GM23338 (cell line): ENCODE measurements at regions not wholly inside any gene's neighbourhood (a gene's known extent, or its start where the extent isn't known, plus 50 kb on each side); places are given as distances from the start of the nearest gene placed in this dataset.

Experiments used
- ATAC-seq: fragments of 200-7000 bp; cut with Tn5 transposase; 3 replicates; pipeline ENCODE4 v1.9.1; 2020
- DNase-seq: peaks from one replicate; pipeline ENCODE4 v3.0.0-alpha.2; 2015; ENCODE audit warnings: low spot score
- H2AFZ ChIP-seq: fragments of 200-600 bp; sonication (generic); 2 replicates; pipeline ENCODE4 v1.8.0; 2016; ENCODE audit warnings: antibody characterized with exemption, mild to moderate bottlenecking, moderate library complexity
- H3F3A ChIP-seq: fragments of 200-600 bp; sonication (generic); replicated peaks from 2 replicates; pipeline ENCODE4 v1.8.0; 2017; ENCODE audit warnings: antibody characterized with exemption, mixed run types, low read depth
- H3K27ac ChIP-seq: fragments of 200-600 bp; sonication (generic); 2 replicates; pipeline ENCODE4 v1.6.1; 2016; ENCODE audit warnings: low read depth
- H3K27me3 ChIP-seq: fragments of 200-600 bp; sonication (generic); 2 replicates; pipeline ENCODE4 v1.8.0; 2016; ENCODE audit warnings: mild to moderate bottlenecking, mixed run types, moderate library complexity; ENCODE audit not compliant: insufficient read depth
- H3K36me3 ChIP-seq: fragments of 200-600 bp; sonication (generic); 2 replicates; pipeline ENCODE4 v1.8.0; 2016; ENCODE audit warnings: mild to moderate bottlenecking; ENCODE audit not compliant: insufficient read depth
- H3K4me1 ChIP-seq: fragments of 200-600 bp; sonication (generic); 2 replicates; pipeline ENCODE4 v1.8.0; 2016; ENCODE audit warnings: mild to moderate bottlenecking, moderate library complexity; ENCODE audit not compliant: insufficient read depth
- H3K4me2 ChIP-seq: fragments of 200-600 bp; sonication (generic); 2 replicates; pipeline ENCODE4 v1.7.1; 2017; ENCODE audit warnings: mixed run types
- H3K4me3 ChIP-seq: fragments of 200-600 bp; sonication (generic); 2 replicates; pipeline ENCODE4 v1.6.1; 2016; ENCODE audit warnings: mixed run types
- H3K79me2 ChIP-seq: fragments of 200-600 bp; sonication (generic); replicated peaks from 2 replicates; pipeline ENCODE4 v1.8.0; 2017; ENCODE audit warnings: mild to moderate bottlenecking; ENCODE audit not compliant: insufficient read depth
- H3K9me2 ChIP-seq: fragments of 200-600 bp; sonication (generic); 2 replicates; pipeline ENCODE4 v1.8.0; 2017; ENCODE audit not compliant: insufficient read depth
- H4K20me1 ChIP-seq: fragments of 200-600 bp; sonication (generic); replicated peaks from 2 replicates; pipeline ENCODE4 v1.8.0; 2017; ENCODE audit warnings: mild to moderate bottlenecking; ENCODE audit not compliant: insufficient read depth
- H3K27ac Mint-ChIP-seq: 2 replicates; pipeline ENCODE4 v1.8.0; 2020; ENCODE audit warnings: inconsistent platforms, mild to moderate bottlenecking, moderate library complexity, mixed read lengths
- H3K27me3 Mint-ChIP-seq: 3 replicates; pipeline ENCODE4 v1.8.0; 2022; ENCODE audit warnings: low read depth, mild to moderate bottlenecking, moderate library complexity, mixed read lengths, inconsistent platforms; ENCODE audit not compliant: insufficient read depth, poor library complexity
- H3K36me3 Mint-ChIP-seq: 3 replicates; pipeline ENCODE4 v1.8.0; 2021; ENCODE audit warnings: low read depth, mild to moderate bottlenecking, inconsistent platforms, moderate library complexity, mixed read lengths
- H3K4me1 Mint-ChIP-seq: 3 replicates; pipeline ENCODE4 v1.8.0; 2020; ENCODE audit warnings: mild to moderate bottlenecking, inconsistent platforms, mixed read lengths
- H3K4me3 Mint-ChIP-seq: 3 replicates; pipeline ENCODE4 v1.8.0; 2021; ENCODE audit warnings: moderate library complexity, mild to moderate bottlenecking, inconsistent platforms, mixed read lengths
- H3K9me3 Mint-ChIP-seq: 3 replicates; pipeline ENCODE4 v1.8.0; 2020; ENCODE audit warnings: moderate library complexity, mild to moderate bottlenecking, inconsistent platforms, mixed read lengths
- CREB1 ChIP-seq: fragments of 250-450 bp; sonication (Bioruptor Pico); IDR thresholded peaks from 2 replicates; pipeline ENCODE4 v1.5.0; 2020; ENCODE audit warnings: low read depth, mild to moderate bottlenecking, moderate library complexity
- CTCF ChIP-seq, 2 experiments: fragments of 200-600 bp in 1 of 2; sonication (generic) in 1 of 2; conservative IDR thresholded peaks; 2 replicates each; pipeline versions ENCODE4 v1.5.1 to v1.6.1; 2016 to 2017; ENCODE audit warnings: antibody characterized with exemption in 2 of 2, low read depth in 2 of 2, mild to moderate bottlenecking in 2 of 2, moderate library complexity in 1 of 2
- EZH2 ChIP-seq: fragments of 200-600 bp; sonication (generic); IDR thresholded peaks from one replicate; pipeline ENCODE4 v1.8.0; 2017; ENCODE audit warnings: antibody characterized with exemption, mild to moderate bottlenecking, low read depth; ENCODE audit not compliant: unreplicated experiment
- EZH2phosphoT487 ChIP-seq: fragments of 200-600 bp; sonication (generic); IDR thresholded peaks from one replicate; pipeline ENCODE4 v1.8.1; 2018; ENCODE audit warnings: antibody characterized with exemption; ENCODE audit not compliant: unreplicated experiment
- JUNB ChIP-seq: IDR thresholded peaks from one replicate; pipeline ENCODE4 v1.6.1; 2016; ENCODE audit warnings: antibody characterized with exemption; ENCODE audit not compliant: unreplicated experiment
- ZNF114 ChIP-seq: fragments of 250-450 bp; sonication (Bioruptor Pico); IDR thresholded peaks from 2 replicates; pipeline ENCODE4 v1.5.0; 2020; ENCODE audit warnings: mild to moderate bottlenecking, moderate library complexity
- ZNF331 ChIP-seq: fragments of 250-450 bp; sonication (Bioruptor Pico); IDR thresholded peaks from 2 replicates; pipeline ENCODE4 v1.5.0; 2020; ENCODE audit warnings: low read depth, mild to moderate bottlenecking, moderate library complexity
- TF ChIP-seq, protein P1 (sequence below): fragments of 250-450 bp; sonication (Bioruptor Pico); IDR thresholded peaks from 2 replicates; pipeline ENCODE4 v1.5.0; 2020; ENCODE audit warnings: mild to moderate bottlenecking, moderate library complexity

DNA sequence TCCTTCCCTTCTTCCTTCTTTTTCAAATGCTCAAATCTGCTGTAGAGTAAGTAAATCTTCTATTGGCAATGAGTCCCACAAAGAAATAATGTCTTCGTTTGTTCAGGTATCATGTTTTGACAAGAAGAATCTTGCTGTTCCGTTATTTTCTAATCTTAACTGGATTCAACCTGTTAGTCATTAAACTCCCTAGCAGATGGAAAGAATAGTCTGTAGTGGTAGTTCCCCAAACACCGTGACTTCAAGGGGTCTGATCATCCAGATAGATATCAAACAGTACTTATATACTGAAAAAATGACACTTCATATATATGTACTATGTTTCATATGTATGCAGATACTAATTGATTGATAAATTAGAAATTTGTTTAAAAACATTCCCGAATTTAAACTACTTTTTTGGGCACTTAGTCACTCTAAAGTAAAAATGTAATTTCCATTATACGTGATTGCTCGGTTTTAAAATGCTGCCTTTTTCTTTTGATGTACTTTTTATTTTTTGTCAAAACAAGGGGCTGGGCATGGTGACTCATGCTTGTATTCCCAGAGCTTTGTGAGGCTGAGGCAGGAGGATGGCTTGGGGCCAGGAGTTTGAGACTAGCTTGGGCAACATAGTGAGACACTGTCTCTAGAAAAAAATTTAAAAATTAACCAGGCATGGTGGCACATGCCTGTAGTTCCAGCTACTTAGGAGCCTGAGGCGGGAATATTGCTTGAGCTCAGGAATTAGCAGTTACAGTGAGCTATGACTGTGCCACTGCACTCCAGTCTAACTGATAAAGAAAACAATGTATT lies 335.7 kb upstream of the SNX7 start:
- Mint-ChIP-seq H3K4me1 (peaks cover 15% of the 10 kb centered on the region), H3K9me3 (no peaks in the 10 kb centered on the region), H3K36me3 (no peaks in the 10 kb centered on the region), H3K4me3 (no peak overlapping the region), H3K27ac (no peak overlapping the region), H3K27me3 (no peaks in the 10 kb centered on the region)
- H2AFZ ChIP-seq = no peak overlapping the region
- H3F3A ChIP-seq = no peaks in the 10 kb centered on the region
- H3K27ac ChIP-seq = no peak overlapping the region
- no peak overlapping the region for H3K4me2 ChIP-seq
- no peaks in the 10 kb centered on the region for H3K9me2 ChIP-seq
- ATAC-seq = no peak
- H3K4me1 ChIP-seq = peaks cover 4% of the 10 kb centered on the region; the same call in 1 of the 2 replicates
- no peak overlapping the region for H3K4me3 ChIP-seq
- TF ChIP-seq CTCF (conservative IDR thresholded peaks at IDR 0.05; ENCODE audit: low read depth in 2 of 2) (no peak), ZNF114 (no peak), EZH2 (no peak), CREB1 (CRISPR knock-in tag) (no peak), EZH2phosphoT487 (no peak), JUNB (no peak), ZNF331 (no peak)
- TF ChIP-seq, protein P1, sequence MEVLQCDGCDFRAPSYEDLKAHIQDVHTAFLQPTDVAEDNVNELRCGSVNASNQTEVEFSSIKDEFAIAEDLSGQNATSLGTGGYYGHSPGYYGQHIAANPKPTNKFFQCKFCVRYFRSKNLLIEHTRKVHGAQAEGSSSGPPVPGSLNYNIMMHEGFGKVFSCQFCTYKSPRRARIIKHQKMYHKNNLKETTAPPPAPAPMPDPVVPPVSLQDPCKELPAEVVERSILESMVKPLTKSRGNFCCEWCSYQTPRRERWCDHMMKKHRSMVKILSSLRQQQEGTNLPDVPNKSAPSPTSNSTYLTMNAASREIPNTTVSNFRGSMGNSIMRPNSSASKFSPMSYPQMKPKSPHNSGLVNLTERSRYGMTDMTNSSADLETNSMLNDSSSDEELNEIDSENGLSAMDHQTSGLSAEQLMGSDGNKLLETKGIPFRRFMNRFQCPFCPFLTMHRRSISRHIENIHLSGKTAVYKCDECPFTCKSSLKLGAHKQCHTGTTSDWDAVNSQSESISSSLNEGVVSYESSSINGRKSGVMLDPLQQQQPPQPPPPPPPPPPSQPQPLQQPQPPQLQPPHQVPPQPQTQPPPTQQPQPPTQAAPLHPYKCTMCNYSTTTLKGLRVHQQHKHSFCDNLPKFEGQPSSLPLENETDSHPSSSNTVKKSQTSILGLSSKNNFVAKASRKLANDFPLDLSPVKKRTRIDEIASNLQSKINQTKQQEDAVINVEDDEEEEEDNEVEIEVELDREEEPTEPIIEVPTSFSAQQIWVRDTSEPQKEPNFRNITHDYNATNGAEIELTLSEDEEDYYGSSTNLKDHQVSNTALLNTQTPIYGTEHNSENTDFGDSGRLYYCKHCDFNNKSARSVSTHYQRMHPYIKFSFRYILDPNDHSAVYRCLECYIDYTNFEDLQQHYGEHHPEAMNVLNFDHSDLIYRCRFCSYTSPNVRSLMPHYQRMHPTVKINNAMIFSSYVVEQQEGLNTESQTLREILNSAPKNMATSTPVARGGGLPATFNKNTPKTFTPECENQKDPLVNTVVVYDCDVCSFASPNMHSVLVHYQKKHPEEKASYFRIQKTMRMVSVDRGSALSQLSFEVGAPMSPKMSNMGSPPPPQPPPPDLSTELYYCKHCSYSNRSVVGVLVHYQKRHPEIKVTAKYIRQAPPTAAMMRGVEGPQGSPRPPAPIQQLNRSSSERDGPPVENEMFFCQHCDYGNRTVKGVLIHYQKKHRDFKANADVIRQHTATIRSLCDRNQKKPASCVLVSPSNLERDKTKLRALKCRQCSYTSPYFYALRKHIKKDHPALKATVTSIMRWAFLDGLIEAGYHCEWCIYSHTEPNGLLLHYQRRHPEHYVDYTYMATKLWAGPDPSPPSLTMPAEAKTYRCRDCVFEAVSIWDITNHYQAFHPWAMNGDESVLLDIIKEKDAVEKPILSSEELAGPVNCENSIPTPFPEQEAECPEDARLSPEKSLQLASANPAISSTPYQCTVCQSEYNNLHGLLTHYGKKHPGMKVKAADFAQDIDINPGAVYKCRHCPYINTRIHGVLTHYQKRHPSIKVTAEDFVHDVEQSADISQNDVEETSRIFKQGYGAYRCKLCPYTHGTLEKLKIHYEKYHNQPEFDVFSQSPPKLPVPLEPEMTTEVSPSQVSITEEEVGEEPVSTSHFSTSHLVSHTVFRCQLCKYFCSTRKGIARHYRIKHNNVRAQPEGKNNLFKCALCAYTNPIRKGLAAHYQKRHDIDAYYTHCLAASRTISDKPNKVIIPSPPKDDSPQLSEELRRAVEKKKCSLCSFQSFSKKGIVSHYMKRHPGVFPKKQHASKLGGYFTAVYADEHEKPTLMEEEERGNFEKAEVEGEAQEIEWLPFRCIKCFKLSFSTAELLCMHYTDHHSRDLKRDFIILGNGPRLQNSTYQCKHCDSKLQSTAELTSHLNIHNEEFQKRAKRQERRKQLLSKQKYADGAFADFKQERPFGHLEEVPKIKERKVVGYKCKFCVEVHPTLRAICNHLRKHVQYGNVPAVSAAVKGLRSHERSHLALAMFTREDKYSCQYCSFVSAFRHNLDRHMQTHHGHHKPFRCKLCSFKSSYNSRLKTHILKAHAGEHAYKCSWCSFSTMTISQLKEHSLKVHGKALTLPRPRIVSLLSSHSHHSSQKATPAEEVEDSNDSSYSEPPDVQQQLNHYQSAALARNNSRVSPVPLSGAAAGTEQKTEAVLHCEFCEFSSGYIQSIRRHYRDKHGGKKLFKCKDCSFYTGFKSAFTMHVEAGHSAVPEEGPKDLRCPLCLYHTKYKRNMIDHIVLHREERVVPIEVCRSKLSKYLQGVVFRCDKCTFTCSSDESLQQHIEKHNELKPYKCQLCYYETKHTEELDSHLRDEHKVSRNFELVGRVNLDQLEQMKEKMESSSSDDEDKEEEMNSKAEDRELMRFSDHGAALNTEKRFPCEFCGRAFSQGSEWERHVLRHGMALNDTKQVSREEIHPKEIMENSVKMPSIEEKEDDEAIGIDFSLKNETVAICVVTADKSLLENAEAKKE (CRISPR knock-in tag) = no peak
- no peaks in the 10 kb centered on the region for H3K36me3 ChIP-seq
- DNase-seq = no peak
- no peaks in the 10 kb centered on the region for H3K79me2 ChIP-seq
- H3K27me3 ChIP-seq = no peaks in the 10 kb centered on the region
- no peaks in the 10 kb centered on the region for H4K20me1 ChIP-seq
